ENCODE measurements at regions not wholly inside any gene's neighbourhood (a gene's known extent, or its start where the extent isn't known, plus 50 kb on each side); places are given as distances from the start of the nearest gene placed in this dataset.

GRCh38 chr10:62550173-62550572 lies 176.0 kb downstream of the ZNF365 start:
- DNase-seq = no peak

DNA sequence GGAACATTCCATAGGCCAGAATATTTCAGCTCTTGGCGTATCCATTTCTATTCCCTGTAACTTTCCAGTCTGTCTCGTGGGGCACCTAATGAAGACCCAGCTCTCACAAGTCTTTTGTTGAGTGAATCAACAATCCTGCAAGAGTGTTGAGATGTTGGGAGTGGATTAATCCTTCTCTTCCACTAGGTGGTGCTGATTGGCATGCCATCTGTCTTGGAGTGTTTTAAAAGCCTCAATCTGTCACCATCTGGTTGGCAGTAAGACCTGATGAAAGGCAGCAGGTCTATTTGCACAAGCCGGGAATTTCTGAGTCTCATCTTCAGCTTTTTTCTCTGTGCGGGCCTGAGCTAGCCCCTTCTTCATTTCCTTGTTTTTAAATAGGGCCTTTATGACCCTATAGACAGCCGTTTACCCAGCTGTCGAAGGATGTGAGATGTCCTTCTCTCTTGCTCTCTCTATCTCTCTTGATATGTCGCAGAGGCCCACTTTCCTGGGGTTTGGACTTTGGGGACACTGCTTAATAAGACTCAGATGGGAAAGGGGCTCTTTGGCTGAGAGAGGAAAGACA lies 180.5 kb downstream of the ZNF365 start:
- no peak for DNase-seq

DNA sequence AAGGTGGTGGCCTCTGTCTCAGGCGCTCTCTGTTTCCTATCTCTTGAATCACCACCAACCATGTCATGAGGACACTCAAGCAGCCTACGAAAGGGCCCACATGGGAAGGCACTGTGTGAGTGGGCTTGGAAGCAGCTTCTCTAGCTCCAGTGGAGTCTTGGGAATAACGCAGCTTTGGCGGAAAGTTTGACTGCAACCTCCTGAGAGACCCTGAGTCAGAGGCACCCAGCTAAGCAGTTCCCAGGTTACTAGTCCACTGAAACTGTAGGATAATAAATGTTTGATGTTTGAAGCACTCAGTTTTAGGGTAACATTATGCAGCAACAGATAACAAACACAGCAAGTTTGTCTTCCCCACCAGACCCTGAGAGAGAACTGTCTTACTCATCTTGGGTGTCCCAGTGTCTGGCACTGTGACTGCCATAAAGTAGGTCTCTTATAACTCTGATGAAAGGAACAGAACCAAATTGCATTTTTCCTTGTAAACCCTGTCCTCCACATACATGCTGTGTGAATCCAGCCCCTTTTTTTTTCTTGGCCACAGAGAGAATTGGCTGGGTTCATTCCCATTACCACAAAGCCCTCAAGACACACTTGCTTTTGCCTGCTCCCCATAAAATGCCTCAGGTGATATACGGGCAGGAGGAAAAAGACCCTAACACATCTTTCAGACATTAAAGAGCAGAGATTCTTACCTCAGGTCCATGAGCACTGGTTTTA lies 185.5 kb downstream of the ZNF365 start:
- DNase-seq = no peak

DNA sequence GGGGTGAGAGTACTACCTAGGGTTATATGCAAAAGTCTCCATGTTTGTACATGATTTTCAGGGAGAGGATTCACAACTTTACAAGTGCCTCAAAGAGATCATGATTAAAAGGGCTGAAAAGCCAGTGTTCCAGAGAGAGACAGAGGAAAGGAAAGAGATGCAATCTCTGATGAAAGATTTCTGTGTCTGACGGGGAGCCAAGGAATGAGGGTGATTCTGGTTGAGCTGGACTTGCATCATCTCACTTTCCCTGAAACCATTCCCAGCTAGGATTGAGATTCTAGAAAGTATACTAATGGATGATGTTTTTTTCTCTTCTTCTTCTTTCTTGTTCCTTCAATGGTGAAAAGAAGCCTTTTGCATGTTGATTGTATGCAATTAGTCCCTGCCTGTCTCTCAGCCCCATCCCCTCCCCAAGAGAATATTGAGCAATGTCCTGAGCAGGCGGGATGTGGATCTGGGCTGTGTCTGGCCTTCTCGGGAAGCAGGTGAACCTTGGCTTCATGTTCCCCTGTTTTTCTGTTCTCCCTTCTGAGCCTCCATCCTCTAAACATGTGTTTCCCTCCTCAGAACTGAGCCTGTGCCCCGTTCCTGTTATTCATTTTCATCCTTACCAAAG lies 186.1 kb downstream of the ZNF365 start:
- no peak for DNase-seq

DNA sequence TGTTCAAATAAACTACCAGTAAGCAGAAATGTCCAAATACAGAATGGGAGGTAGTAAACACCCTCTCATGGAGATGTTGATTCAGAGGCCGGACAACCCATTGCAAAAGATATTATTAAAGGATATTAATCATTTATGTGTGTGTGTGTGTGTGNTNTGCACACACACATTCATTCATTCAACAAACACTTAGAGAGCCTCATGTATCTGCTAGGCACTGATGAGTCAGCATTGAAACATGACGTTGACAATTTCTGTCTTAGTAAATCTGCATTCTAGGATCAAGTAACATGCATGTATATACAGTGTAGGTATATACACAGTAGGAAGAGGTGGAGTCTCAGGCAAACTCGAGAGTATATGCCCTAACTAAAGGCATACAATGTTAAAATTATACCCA lies 187.0 kb downstream of the ZNF365 start:
- no peak for DNase-seq

GRCh38 chr10:62562101-62562500 lies 187.9 kb downstream of the ZNF365 start:
- no peak for DNase-seq

DNA sequence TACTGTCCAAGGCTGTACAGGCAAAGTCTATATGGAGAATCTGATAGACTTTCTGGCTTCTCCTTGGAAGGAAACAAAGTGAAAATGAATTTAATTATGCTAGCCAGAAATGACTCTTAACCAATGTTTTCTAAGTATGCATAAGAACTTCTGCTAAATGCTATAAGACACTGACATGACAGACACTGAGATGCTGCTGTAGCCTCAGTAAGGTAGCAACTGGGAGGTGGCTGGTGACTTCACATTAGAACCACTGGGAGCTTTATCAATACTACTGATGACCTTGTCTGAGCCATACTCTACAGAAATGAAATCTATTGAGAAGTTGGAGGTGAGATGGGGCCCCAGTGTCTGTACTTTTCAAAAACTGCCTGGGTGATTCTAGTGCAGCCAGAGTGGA lies 188.6 kb downstream of the ZNF365 start:
- no peak for DNase-seq

DNA sequence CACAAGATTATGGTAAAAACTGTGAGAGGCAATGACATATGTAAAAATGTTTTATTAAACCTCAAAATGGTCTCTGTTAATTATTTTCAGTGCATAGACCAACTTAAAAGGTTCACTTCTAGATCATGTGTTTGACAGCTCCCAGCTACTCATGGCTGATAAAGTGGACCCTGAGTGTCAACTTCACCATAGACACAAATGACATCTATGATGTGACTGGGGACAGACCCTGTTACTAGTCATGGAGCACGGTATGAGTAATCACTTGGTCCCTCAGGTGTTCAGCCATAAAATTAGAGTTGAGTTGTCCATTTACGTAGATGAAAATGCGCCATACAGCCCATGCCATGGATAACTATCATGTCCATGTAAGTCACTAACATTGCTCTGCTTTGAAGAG lies 199.8 kb downstream of the ZNF365 start:
- no peak for DNase-seq

DNA sequence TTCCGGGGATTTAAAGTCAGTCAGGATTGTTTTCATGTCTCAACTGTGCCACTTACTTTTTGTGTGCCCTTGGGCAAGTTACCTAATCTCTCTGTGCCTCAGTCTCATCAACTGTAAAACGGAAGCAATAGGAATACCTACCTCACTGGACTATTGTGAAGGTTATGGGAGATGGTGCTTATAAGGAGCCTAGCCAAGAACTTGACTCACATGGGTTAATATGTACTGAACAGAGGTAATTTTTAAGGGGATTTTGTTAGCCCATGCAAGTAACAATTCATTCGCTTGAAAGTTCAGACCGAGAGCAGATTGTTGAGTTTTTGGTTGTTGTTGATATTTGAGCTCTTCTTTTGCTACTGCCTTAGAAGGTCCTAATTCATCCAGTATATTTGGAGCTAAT lies 202.9 kb downstream of the ZNF365 start:
- DNase-seq = no peak

- no peak for DNase-seq
Observed at GRCh38 chr10:62577666-62578291, 203.6 kb downstream of the ZNF365 start.

DNA sequence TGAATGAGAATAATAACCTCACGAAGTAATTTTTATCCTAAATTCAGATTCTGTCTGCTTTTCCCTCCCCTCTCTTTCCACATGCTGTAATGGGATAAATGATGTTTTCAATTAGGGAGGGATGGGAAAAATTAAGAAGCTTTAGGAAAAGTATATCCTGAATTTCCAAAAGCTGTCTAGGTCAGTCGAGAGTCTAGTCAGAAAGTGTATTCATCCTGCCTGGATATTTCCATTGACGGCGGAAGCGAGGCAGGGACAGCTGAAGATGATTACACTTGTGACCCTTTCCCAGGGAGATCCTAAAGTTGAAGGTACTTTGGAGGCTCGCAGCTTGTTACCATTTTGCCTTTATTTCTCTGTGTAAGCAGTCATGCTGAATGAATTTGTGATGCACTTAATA lies 204.1 kb downstream of the ZNF365 start:
- no peak for DNase-seq

- no peak for DNase-seq
Observed at GRCh38 chr10:62578916-62579315, 204.7 kb downstream of the ZNF365 start.

- DNase-seq = no peak
Observed at GRCh38 chr10:62580396-62580795, 206.2 kb downstream of the ZNF365 start.

GRCh38 chr10:62581351-62581750 lies 207.2 kb downstream of the ZNF365 start:
- no peak for DNase-seq

GRCh38 chr10:62582101-62582705 lies 208.0 kb downstream of the ZNF365 start:
- DNase-seq = no peak

DNA sequence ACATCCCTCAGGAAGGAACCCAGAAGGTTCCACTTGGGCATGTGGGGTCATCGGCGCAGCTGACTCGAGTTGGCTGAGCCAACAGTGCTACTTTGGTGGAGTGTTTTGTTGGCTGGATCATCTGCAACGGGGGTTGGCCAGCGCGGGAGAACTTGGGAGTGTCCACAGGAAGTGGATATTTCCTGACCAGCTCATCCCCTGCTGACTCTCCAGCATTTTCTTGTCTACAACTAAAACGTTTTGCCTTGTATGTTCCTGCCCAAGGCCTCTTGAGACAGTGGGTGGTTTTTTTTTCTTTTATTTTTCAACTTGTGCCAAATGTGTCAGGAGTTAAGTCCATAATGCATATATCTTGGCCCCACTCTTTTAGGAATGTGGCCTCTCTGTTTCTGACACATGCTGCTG lies 208.6 kb downstream of the ZNF365 start:
- DNase-seq = no peak

- DNase-seq = no peak
Observed at GRCh38 chr10:62583876-62584615, 209.9 kb downstream of the ZNF365 start.

DNA sequence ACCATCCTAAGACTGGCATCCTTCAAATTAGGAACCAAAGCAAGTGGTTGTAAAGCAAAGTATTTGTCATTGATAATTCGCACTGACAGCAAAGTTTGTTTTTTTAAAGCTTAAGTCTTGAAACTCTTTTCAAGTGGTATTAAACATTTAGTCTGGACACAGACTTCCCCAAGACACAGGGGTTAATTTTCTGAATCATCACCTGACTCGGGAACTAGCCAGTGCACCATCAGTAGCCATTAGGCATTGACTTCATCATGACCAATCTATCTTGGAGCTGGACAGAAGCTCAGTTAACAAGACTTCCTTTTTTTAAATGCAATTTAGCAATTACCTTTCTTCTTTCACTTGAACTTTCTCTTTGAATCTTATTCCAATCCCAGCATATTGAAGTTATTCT lies 210.6 kb downstream of the ZNF365 start:
- DNase-seq = no peak

- DNase-seq = no peak
Observed at GRCh38 chr10:62585211-62585775, 211.1 kb downstream of the ZNF365 start.

GRCh38 chr10:62587011-62587410 lies 212.8 kb downstream of the ZNF365 start:
- no peak for DNase-seq

GRCh38 chr10:62588116-62588515 lies 213.9 kb downstream of the ZNF365 start:
- DNase-seq = no peak

DNA sequence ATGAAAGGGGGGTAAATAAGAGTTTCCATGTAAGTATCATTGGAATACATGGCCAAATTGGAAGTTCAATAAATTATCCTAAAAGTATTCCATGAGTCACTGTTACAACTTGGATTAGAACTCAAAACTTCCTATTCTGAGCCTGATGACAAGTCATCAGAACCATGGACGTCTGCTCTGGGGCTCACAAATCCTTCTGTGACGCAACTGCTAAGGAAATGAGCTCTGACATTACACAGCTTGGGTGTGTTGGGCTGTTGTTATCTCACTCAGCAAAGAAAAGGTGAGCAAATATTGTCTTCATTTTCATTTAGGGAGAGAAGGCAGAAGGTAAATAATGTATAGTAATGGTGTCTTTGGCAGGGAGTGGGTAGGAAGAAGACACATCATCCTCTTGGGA lies 214.8 kb upstream of the ADO start:
- DNase-seq = no peak

- no peak for DNase-seq
Observed at GRCh38 chr10:62590306-62590705, 214.2 kb upstream of the ADO start.
